ENCODE measurements at regions not wholly inside any gene's neighbourhood (a gene's known extent, or its start where the extent isn't known, plus 50 kb on each side); places are given as distances from the start of the nearest gene placed in this dataset.

- no peak overlapping the region for H3K9ac ChIP-seq
- no peak overlapping the region for H3K4me3 ChIP-seq (ENCODE audit: low read depth, low read length)
- no peak overlapping the region for H2AFZ ChIP-seq
- no peaks in the 10 kb centered on the region for H3K79me2 ChIP-seq
- H3K4me2 ChIP-seq (ENCODE audit: low read length) = no peak overlapping the region
- no peaks in the 10 kb centered on the region for H3K36me3 ChIP-seq (ENCODE audit: control insufficient read depth, insufficient read depth, low read length)
- H3K27me3 ChIP-seq (ENCODE audit: control insufficient read depth, insufficient read depth, low read length) = no peaks in the 10 kb centered on the region
- no peaks in the 10 kb centered on the region for H3K4me1 ChIP-seq
- no peaks in the 10 kb centered on the region for H3K9me3 ChIP-seq (ENCODE audit: control insufficient read depth, low read length)
- no peak overlapping the region for H3K27ac ChIP-seq
- no peak for TF ChIP-seq CTCF (IDR thresholded peaks at IDR 0.05)
Measured at GRCh38 chr12:76255281-76255680, 92.9 kb downstream of the BBS10 start.

- no peak overlapping the region for H3K4me2 ChIP-seq (ENCODE audit: low read length)
- H3K9me3 ChIP-seq (ENCODE audit: control insufficient read depth, low read length) = no peaks in the 10 kb centered on the region
- H3K9ac ChIP-seq = no peak overlapping the region
- H3K4me3 ChIP-seq (ENCODE audit: low read depth, low read length) = no peak overlapping the region
- H2AFZ ChIP-seq = no peak overlapping the region
- H3K4me1 ChIP-seq = no peaks in the 10 kb centered on the region
- no peak overlapping the region for H3K27ac ChIP-seq
- no peaks in the 10 kb centered on the region for H3K27me3 ChIP-seq (ENCODE audit: control insufficient read depth, insufficient read depth, low read length)
- TF ChIP-seq CTCF (IDR thresholded peaks at IDR 0.05) = no peak
- H3K36me3 ChIP-seq (ENCODE audit: control insufficient read depth, insufficient read depth, low read length) = no peaks in the 10 kb centered on the region
- no peaks in the 10 kb centered on the region for H3K79me2 ChIP-seq
Measured at GRCh38 chr12:76252031-76252430, 96.2 kb downstream of the BBS10 start.

DNA sequence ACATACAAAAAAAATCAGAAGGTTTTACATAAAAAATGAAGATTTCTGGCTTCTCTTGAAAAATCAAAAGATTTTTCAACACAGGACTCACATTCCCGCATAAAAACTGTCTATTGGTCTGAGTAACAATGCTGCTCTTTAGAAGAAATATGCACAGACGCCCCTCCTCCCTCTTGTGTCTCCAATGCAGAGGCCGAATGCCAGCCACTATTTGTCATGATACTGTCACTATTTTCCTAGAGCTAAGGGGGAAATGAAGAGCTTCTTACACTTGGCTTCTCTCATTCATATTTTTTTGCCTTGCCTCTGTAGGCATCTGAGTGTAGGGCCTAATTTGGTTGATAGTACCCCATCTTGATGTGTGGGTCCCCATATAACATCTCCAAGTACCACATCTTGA lies 98.0 kb downstream of the BBS10 start:
- H3K27ac ChIP-seq = no peak overlapping the region
- H3K27me3 ChIP-seq (ENCODE audit: control insufficient read depth, insufficient read depth, low read length) = no peaks in the 10 kb centered on the region
- H3K9ac ChIP-seq = no peak overlapping the region
- no peaks in the 10 kb centered on the region for H3K36me3 ChIP-seq (ENCODE audit: control insufficient read depth, insufficient read depth, low read length)
- no peak overlapping the region for H3K4me3 ChIP-seq (ENCODE audit: low read depth, low read length)
- no peak for TF ChIP-seq CTCF (IDR thresholded peaks at IDR 0.05)
- H2AFZ ChIP-seq = no peak overlapping the region
- no peaks in the 10 kb centered on the region for H3K9me3 ChIP-seq (ENCODE audit: control insufficient read depth, low read length)
- H3K4me2 ChIP-seq (ENCODE audit: low read length) = no peak overlapping the region
- no peaks in the 10 kb centered on the region for H3K4me1 ChIP-seq
- no peaks in the 10 kb centered on the region for H3K79me2 ChIP-seq

- Histone ChIP-seq H3K36me3 (ENCODE audit: control insufficient read depth, insufficient read depth, low read length) (no peaks in the 10 kb centered on the region), H3K27ac (no peak overlapping the region), H2AFZ (no peak overlapping the region), H3K4me1 (no peaks in the 10 kb centered on the region), H3K4me3 (ENCODE audit: low read depth, low read length) (no peak overlapping the region), H3K79me2 (no peaks in the 10 kb centered on the region), H3K27me3 (ENCODE audit: control insufficient read depth, insufficient read depth, low read length) (no peaks in the 10 kb centered on the region), H3K9ac (no peak overlapping the region), H3K9me3 (ENCODE audit: control insufficient read depth, low read length) (no peaks in the 10 kb centered on the region), H3K4me2 (ENCODE audit: low read length) (no peak overlapping the region)
- TF ChIP-seq CTCF (IDR thresholded peaks at IDR 0.05) = no peak
Measured at GRCh38 chr12:76249501-76249900, 98.7 kb downstream of the BBS10 start.

GRCh38 chr12:76247992-76248391 lies 100.2 kb downstream of the BBS10 start:
- H3K27ac ChIP-seq = no peak overlapping the region
- no peak overlapping the region for H3K4me3 ChIP-seq (ENCODE audit: low read depth, low read length)
- H3K9ac ChIP-seq = no peak overlapping the region
- no peaks in the 10 kb centered on the region for H3K9me3 ChIP-seq (ENCODE audit: control insufficient read depth, low read length)
- no peak overlapping the region for H3K4me2 ChIP-seq (ENCODE audit: low read length)
- H3K36me3 ChIP-seq (ENCODE audit: control insufficient read depth, insufficient read depth, low read length) = no peaks in the 10 kb centered on the region
- no peaks in the 10 kb centered on the region for H3K4me1 ChIP-seq
- no peak for TF ChIP-seq CTCF (IDR thresholded peaks at IDR 0.05)
- H2AFZ ChIP-seq = no peak overlapping the region
- no peaks in the 10 kb centered on the region for H3K79me2 ChIP-seq
- H3K27me3 ChIP-seq (ENCODE audit: control insufficient read depth, insufficient read depth, low read length) = no peaks in the 10 kb centered on the region

All from parathyroid adenoma (tissue), 2 donors.